ENCODE measurements at regions not wholly inside any gene's neighbourhood (a gene's known extent, or its start where the extent isn't known, plus 50 kb on each side); places are given as distances from the start of the nearest gene placed in this dataset.

DNA sequence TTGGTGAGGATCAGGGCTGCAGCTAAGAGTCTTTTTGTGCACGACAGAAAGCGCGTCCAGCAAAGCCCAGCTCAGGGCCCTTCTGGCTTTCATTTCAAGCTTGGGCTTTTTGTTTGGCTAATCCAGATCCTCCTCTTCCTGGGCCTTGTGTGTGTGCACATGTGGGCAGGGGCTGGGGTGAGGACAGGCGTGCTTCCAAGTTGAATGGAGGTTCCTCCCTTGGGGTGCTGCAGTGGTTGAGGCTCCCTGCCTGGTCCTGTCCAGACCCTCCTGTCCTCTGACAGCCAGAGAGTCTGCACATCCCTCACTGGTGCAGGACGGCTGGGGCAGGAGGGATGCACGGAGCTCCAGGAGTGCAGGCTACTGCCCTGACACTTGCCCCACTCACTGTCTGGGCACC lies 62.0 kb upstream of the NECTIN1 start:
- TF ChIP-seq POLR2A (IDR thresholded peaks at IDR 0.05): no peak
- TF ChIP-seq, protein P1, sequence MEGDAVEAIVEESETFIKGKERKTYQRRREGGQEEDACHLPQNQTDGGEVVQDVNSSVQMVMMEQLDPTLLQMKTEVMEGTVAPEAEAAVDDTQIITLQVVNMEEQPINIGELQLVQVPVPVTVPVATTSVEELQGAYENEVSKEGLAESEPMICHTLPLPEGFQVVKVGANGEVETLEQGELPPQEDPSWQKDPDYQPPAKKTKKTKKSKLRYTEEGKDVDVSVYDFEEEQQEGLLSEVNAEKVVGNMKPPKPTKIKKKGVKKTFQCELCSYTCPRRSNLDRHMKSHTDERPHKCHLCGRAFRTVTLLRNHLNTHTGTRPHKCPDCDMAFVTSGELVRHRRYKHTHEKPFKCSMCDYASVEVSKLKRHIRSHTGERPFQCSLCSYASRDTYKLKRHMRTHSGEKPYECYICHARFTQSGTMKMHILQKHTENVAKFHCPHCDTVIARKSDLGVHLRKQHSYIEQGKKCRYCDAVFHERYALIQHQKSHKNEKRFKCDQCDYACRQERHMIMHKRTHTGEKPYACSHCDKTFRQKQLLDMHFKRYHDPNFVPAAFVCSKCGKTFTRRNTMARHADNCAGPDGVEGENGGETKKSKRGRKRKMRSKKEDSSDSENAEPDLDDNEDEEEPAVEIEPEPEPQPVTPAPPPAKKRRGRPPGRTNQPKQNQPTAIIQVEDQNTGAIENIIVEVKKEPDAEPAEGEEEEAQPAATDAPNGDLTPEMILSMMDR (IDR thresholded peaks at IDR 0.05): no peak
